ENCODE measurements at regions not wholly inside any gene's neighbourhood (a gene's known extent, or its start where the extent isn't known, plus 50 kb on each side); places are given as distances from the start of the nearest gene placed in this dataset.
"Not testable (repeated sequence)": the region's sequence is repeated elsewhere in the genome, so short reads cannot be mapped to it uniquely, and the experiment has no call there.

- no peak for DNase-seq
Observed at GRCh38 chr6:144898052-144898689, 613.0 kb downstream of the UTRN start.

GRCh38 chr6:144898741-144899140, 613.6 kb downstream of the UTRN start:
- no peak for DNase-seq

- DNase-seq: no peak
Observed at GRCh38 chr6:144899161-144899560, 614.0 kb downstream of the UTRN start.

GRCh38 chr6:144901412-144901811, 616.3 kb downstream of the UTRN start:
- DNase-seq: no peak

- DNase-seq: no peak
Observed at GRCh38 chr6:144908004-144908403, 622.9 kb downstream of the UTRN start.

- DNase-seq: no peak
Observed at GRCh38 chr6:144909753-144910285, 624.7 kb downstream of the UTRN start.

- DNase-seq: no peak
Observed at GRCh38 chr6:144911322-144911721, 626.2 kb downstream of the UTRN start.

GRCh38 chr6:144912474-144912873, 627.3 kb downstream of the UTRN start:
- DNase-seq: no peak

- DNase-seq: no peak
Observed at GRCh38 chr6:144918073-144918472, 632.9 kb downstream of the UTRN start.

- DNase-seq: no peak
Observed at GRCh38 chr6:144919560-144919959, 634.4 kb downstream of the UTRN start.

GRCh38 chr6:144920391-144920961, 635.3 kb downstream of the UTRN start:
- DNase-seq: no peak

GRCh38 chr6:144921206-144921975, 636.3 kb downstream of the UTRN start:
- DNase-seq: no peak

GRCh38 chr6:144922120-144922722, 637.1 kb downstream of the UTRN start:
- DNase-seq: no peak

GRCh38 chr6:144922771-144923490, 637.8 kb downstream of the UTRN start:
- not testable (repeated sequence) for DNase-seq

- not testable (repeated sequence) for DNase-seq
Observed at GRCh38 chr6:144923491-144923787, 638.3 kb downstream of the UTRN start.

- DNase-seq: no peak
Observed at GRCh38 chr6:144928847-144929246, 643.7 kb downstream of the UTRN start.

- DNase-seq: no peak
Observed at GRCh38 chr6:144929262-144929661, 644.1 kb downstream of the UTRN start.

GRCh38 chr6:144931172-144932035, 646.3 kb downstream of the UTRN start:
- peak; percentile 9 for DNase-seq

GRCh38 chr6:144932621-144933020, 647.5 kb downstream of the UTRN start:
- DNase-seq: no peak

- no peak for DNase-seq
Observed at GRCh38 chr6:144935181-144935580, 650.0 kb downstream of the UTRN start.

GRCh38 chr6:144935661-144936060, 650.5 kb downstream of the UTRN start:
- DNase-seq: no peak

- no peak for DNase-seq
Observed at GRCh38 chr6:144936764-144937163, 651.6 kb downstream of the UTRN start.

Data from stimulated activated CD4-positive, alpha-beta T cell treated with anti-CD3 and anti-CD28 coated beads, Interleukin-1b, Interleukin-23, amount 100 ng/mL, for 48 hours (primary cell).